ENCODE measurements at regions not wholly inside any gene's neighbourhood (a gene's known extent, or its start where the extent isn't known, plus 50 kb on each side); places are given as distances from the start of the nearest gene placed in this dataset.
"Not testable (repeated sequence)": the region's sequence is repeated elsewhere in the genome, so short reads cannot be mapped to it uniquely, and the experiment has no call there.

GRCh38 chr4:71841336-71841735, 57.5 kb upstream of the GC start:
- DNase-seq: no peak

DNA sequence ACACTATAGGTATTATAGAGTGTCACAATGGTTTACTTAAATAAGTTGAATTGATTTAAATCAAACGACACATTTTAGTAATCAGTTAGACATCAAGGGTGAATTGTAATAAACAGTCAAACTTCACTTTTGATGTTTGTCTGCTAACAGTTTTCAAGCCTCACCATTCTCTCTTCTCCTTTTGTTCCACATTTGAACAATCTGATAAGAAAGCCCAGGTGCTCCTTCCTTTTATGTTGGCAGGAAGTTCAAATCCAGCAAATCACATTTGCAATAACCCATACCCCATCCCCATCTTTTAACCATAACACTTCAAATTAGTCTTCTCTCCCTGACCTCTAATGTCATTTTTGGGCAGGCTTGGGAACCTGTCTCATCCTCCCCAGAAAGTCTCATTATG, 63.4 kb upstream of the GC start:
- no peak for DNase-seq

GRCh38 chr4:71855944-71856343, 72.1 kb upstream of the GC start:
- DNase-seq: no peak

DNA sequence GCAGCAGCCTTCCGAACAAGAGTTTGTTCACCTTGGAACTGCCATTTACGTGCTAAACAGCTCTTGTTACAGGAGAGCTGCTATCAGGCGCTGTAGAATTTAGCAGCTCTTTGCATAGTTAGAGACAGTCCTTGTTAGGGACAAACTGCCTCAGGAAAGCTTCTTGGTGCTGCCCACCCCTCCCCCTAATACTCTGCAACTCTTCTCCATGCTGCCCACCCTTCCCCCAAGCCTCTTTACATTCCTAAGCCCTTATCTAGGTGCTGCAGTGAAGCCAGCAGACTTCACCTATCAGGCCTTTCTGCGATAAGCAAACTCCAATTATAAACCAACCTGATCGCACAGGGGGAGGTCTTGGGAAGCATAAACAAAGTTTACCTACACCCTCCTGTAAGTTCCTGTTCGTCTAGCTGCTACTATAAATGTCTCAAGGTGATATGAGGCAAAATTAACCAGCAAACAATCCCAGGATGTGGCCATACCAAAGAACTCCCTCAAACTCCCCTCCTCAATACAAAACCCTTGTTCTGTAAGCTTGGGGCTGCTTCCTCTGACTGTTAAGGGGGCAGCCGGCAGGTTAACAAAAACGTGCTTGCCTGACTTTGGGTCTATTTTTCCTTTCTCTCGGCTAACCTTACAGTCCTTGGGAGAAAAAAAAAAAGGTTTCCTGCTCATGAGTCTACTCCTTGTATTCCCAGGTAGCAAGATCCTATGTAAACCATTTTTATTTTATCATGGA, 74.0 kb upstream of the GC start:
- no peak for DNase-seq

DNA sequence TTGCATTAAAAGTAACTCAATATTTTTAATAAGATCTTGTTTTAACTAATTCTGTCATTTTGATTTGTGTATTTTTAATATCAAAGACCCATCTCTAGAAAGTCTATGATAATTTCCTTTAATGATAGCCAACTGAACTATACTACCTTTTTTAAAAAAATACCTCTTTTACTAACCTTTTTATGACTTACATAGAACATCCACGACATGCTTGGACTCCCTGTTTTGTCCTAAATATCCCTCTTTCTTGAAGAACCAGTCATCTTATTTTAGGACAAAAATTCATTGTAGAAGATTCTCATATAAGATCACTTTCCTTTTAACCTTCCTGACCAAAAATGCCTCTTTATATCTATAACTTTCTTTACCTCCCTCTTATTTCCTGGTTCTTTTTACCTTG, 76.8 kb upstream of the GC start:
- no peak for DNase-seq

DNA sequence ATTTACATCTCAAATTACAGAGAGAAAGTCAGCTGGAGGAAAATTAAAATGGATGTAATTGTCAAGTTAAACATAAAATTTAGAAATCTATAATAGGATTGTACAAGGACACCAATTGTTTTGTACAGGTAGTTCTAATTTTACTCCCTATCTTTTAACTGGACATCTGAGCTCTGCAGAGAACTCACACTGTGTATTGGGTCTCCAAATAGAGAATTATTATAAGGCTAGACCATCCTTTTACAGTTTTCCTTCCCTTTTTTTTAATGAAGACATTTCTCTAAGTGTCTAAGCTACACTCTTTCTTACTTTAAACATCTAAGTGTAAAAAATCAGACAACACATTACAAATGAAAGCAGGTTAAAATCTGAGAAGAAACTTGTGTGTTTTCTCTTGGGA, 78.4 kb upstream of the GC start:
- DNase-seq: no peak

DNA sequence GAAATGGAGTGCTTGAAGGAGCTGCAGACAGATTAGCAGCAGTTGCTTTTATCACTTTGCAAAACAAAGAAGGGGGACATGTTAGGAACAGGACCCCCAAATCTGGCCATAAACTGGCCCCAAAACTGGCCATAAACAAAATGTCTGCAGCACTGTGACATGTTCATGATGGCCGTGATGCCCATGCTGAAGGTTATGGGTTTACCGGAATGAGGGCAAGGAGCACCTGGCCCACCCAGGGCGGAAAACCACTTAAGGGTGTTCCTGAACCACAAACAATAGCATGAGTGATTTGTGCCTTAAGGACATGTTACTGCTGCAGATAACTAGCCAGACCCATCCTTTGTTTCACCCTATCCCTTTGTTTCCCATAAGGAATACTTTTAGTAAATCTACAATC, 79.6 kb upstream of the GC start:
- DNase-seq: no peak

DNA sequence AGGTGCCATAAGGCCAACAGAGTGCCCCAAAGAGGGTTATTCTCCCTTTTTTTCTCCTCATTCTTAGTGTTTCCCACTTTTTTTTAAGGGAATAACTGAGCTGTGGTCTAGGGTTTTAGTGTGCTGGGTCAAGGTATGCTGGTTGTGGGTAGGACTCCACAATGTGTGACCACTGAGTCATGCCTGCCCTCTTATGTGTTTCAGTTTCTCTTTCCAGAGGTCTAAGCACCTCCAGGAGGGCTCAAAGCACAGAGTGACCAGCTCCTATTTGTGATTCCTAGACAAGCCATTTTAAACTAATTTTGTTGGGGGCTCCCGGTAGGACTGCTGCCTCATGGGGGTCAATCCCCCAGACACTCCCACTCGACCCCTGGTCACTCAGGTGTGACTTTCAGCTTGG, 80.5 kb upstream of the GC start:
- DNase-seq: no peak

- DNase-seq: no peak
Observed at GRCh38 chr4:71866212-71866885, 82.5 kb upstream of the GC start.

GRCh38 chr4:71867598-71867997, 83.7 kb upstream of the GC start:
- DNase-seq: no peak

DNA sequence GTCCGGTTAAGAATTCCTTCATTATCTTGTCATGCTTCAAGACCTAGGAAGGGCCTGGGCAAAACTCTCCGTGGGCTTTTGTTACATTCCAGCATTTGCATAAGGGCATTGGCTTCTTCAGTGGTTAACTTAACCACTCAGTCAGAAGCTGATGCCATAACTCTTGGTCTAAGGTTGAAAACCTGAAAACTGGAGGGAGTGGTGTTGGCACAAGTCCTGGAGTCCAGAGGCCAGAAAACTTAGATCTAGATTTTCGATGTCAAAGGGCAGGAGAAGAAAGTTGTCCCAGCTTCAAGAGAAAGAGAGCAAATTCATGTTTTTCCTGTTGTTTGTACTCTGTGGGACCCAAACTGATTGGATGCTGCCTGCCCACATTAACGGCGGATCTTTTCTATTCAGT, 86.6 kb upstream of the GC start:
- no peak for DNase-seq

DNA sequence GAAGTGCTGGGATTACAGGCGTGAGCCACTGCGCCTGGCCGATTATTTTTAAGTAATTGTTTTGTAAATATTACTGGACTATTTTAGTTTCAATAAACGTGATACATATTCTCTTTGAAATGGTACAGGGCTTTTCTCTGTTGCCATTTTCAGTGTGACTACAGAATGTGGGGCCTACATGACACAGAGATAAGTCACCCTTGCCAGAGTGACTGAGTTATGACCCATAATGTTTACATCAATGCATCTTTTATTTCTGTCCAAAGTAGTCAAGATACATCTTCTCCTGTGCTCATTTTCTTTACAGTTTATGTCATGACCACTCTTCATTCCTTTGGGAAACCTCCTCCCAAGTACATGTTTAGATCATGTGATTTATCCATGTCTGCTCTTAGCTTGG, 88.3 kb upstream of the GC start:
- no peak for DNase-seq

DNA sequence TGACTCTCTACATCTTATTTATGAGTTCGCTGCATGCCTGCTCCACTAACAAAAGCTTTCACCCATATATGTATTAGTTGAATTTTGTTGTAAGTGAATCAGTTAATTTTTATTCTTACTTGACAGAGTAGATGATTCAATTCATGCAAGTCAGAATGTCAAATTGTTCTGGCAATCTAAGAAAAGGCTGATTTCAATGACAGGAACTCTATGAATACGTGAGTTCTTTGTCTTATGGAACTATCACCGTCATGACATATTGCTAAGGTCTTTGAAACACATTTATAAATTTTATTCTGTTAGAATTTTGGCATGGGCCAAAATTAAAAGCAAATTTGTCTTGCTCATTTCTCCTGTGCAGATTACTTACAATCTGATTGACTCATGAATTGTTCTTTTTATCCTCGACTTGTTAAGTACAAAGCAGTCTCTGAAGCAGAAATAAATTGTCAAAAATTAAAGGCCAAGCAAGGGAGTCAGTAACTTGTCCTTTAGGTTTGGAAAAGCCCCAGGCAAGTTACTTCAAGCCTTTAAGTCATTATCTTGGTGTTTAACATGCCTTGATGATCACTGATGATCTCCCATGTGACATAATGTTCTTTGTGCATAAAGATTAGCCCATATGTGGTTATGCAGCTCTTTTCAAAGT, 89.0 kb upstream of the GC start:
- no peak for DNase-seq

- DNase-seq: no peak
Observed at GRCh38 chr4:71878376-71878775, 94.5 kb upstream of the GC start.

DNA sequence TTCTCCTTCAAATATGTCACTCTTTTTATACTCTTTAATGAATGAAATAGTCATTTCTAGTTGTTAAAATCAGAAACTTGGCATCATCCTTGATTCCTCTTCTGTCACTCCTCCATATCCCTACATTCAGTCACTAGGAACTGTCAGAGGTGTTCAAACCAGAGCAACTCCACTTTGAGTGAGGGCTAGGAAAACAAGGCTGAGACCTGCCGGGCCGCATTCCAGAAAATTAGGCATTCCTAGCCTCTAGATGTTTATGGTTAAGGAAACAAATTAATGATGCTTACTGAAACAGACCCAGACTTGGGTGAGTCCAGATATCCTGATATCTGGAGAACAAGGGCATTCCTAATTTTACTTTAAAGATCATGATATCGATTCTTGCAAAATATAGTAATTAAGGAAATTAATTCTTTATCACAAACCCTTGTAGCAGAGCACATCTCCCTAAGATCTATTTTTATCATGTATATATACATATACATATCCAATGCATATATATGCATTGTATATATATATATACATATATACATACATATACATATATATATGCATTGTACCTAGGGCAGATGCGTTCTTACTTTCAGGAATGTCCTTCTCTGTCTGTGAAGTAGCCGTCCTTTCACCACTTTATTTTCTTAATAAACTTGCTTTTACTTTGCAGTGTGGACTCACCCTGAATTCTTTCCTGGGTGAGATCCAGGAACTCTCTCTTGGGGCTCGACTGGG, 98.4 kb upstream of the GC start:
- no peak for DNase-seq

- not testable (repeated sequence) for DNase-seq
Observed at GRCh38 chr4:71900366-71900765, 116.5 kb upstream of the GC start.

DNA sequence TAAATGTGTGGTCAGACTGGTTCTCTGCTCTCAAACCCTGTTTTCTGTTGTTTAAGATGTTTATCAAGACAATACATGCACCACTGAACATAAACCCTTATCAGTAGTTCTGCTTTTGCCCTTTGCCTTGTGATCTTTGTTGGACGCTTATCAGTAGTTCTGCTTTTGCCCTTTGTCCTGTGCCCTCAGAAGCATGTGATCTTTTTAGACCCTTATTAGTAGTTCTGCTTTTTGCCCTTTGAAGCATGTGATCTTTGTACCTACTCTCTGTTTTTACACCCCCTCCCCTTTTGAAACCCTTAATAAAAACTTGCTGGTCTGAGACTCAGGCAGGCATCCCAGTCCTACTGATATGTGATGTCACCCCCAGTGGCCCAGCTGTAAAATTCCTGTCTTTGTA, 121.7 kb upstream of the GC start:
- DNase-seq: not testable (repeated sequence)

- no peak for DNase-seq
Observed at GRCh38 chr4:71906096-71906495, 122.2 kb upstream of the GC start.

DNA sequence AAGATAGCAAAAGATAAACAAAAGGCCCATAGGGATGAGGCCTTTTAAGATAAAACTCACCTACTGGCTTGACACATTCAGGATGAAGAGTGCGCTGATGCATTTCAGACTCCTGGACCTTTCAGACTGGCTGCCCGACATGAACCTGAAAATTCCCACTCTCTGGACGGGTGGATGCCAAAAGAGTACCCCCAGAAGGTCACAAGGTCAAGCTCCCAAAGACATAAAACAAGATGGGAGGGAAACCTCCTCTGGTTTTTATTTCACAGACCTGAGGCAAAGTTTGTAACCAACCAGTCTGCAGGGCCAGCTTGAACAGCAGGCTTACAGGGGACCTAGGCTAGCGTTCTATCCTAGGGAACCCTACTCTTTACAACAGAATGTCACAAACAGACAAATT, 123.2 kb upstream of the GC start:
- DNase-seq: no peak

GRCh38 chr4:71907782-71908181, 123.9 kb upstream of the GC start:
- no peak for DNase-seq

DNA sequence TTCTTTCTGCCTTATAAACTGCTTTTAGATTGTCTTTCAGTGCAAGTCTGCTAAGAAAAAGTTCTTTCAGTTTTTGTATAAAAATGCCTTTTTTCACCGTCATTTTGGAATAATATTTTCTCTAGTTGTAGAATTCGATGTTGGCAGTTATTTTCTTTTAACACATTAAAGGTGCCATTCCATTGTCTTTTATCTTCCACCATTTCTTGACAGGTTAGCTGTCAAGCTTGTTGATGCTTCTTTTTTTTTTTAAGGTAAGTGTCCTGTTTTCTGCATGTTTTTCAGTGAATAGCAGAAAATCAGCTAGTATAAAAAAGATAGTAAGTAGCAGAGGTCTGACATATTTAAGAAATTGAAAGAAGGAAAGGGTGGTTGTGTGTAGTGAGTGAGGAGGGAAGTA, 118.5 kb upstream of the NPFFR2 start:
- DNase-seq: no peak

DNA sequence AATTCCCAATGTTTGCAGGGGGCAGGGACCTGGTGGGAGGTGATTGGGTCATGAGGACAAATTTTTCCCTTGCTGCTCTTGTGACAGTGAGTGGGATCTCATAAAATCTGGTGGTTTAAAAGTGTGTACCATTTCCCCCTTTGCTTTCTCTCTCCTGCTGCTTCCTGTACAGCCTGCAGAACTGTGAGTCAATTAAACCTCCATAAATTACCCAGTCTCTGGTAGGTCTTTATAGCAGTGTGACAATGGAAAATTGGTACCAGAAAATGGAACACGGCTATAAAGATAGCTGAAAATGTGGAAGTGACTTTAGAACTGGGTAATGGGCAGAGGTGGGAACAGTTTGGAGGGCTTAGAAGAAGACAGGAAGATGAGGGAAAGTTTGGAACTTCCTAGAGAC, 108.7 kb upstream of the NPFFR2 start:
- no peak for DNase-seq

DNA sequence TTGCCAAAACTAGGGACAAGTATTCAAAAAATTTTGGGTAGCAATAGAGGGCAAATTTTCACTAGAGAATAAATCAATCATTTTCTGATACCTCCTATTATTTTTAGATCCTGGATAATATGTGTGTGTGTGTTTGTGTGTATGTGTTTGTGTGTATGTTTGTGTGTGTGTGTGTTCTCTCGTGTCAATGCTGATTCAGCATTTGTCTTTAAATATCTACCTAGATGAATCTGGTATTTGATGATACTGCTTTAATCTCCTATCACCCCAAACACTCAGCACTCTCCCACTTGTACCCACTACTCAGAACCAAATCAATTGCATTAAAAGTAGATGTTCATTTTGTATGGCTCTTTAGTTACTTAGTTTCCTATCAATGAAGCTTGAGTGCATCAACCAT, 101.3 kb upstream of the NPFFR2 start:
- no peak for DNase-seq

DNA sequence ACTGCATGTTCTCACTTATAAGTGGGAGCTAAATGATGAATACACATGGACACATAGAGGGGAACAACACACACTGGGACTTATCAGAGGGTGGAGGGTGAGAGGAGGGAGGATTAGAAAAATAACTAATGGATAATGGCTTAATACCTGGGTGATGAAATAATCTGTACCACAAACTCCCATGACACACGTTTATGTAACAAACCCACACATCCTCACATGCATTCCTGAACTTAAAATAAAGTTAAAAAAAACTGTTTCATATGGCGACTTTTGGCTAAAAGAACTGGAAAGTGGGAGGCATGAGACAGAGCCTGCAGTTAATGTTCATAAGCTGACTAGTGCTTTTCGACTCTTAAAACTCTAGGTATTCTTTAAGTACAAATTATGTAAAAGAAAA, 98.9 kb upstream of the NPFFR2 start:
- no peak for DNase-seq
